ENCODE measurements at regions not wholly inside any gene's neighbourhood (a gene's known extent, or its start where the extent isn't known, plus 50 kb on each side); places are given as distances from the start of the nearest gene placed in this dataset.

DNA sequence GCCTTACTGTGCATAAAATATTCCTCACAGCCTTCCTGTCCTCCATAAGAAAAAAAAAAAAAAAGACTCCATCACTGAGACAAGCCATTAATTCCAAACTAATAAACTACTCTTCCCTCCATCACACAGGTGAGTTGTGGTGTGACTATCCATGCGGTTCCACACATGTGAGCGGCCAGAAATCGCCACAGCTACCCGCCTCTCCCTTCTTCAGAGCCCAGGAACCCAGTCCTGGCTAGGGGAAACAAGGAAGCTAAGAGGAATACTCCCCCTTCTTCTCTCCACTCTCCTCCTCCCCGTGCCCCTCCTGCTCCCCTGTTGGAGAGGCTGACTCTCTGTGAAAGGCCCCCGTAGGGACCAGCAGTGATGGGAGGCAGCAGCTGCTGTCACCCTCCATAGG is 128.6 kb upstream of the ARID1B start:
- TF ChIP-seq EZH2 (IDR thresholded peaks at IDR 0.05; ENCODE audit: borderline replicate concordance, low read length), result no peak
- TF ChIP-seq, protein P1, sequence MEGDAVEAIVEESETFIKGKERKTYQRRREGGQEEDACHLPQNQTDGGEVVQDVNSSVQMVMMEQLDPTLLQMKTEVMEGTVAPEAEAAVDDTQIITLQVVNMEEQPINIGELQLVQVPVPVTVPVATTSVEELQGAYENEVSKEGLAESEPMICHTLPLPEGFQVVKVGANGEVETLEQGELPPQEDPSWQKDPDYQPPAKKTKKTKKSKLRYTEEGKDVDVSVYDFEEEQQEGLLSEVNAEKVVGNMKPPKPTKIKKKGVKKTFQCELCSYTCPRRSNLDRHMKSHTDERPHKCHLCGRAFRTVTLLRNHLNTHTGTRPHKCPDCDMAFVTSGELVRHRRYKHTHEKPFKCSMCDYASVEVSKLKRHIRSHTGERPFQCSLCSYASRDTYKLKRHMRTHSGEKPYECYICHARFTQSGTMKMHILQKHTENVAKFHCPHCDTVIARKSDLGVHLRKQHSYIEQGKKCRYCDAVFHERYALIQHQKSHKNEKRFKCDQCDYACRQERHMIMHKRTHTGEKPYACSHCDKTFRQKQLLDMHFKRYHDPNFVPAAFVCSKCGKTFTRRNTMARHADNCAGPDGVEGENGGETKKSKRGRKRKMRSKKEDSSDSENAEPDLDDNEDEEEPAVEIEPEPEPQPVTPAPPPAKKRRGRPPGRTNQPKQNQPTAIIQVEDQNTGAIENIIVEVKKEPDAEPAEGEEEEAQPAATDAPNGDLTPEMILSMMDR (conservative IDR thresholded peaks at IDR 0.05 in 1 of 2, IDR thresholded peaks at IDR 0.05 in 1 of 2; ENCODE audit: extremely low read depth in 1 of 2, insufficient read depth in 1 of 2, low read depth in 1 of 2, low read length in 2 of 2), result no peak

All from mammary epithelial cell (primary cell).